ENCODE measurements at regions not wholly inside any gene's neighbourhood (a gene's known extent, or its start where the extent isn't known, plus 50 kb on each side); places are given as distances from the start of the nearest gene placed in this dataset.
"Not testable (repeated sequence)": the region's sequence is repeated elsewhere in the genome, so short reads cannot be mapped to it uniquely, and the experiment has no call there.

- no peak for DNase-seq (ENCODE audit: low read depth in 2 of 3, low spot score in 1 of 3)
These were observed 112.5 kb upstream of the OTOS start for GRCh38 chr2:240252872-240253511.

GRCh38 chr2:240253583-240254145 is 113.2 kb upstream of the OTOS start:
- DNase-seq (ENCODE audit: low read depth in 2 of 3, low spot score in 1 of 3): no peak

GRCh38 chr2:240254337-240255164 is 114.1 kb upstream of the OTOS start:
- DNase-seq (ENCODE audit: low read depth in 2 of 3, low spot score in 1 of 3): no peak

GRCh38 chr2:240255165-240255491 is 114.7 kb upstream of the OTOS start:
- no peak for DNase-seq (ENCODE audit: low read depth in 2 of 3, low spot score in 1 of 3)

- DNase-seq (ENCODE audit: low read depth in 2 of 3, low spot score in 1 of 3): no peak
These were observed 115.6 kb upstream of the OTOS start for GRCh38 chr2:240255811-240256703.

GRCh38 chr2:240256704-240257637 is 116.5 kb upstream of the OTOS start:
- DNase-seq (ENCODE audit: low read depth in 2 of 3, low spot score in 1 of 3): no peak

GRCh38 chr2:240257940-240258580 is 117.6 kb upstream of the OTOS start:
- no peak for DNase-seq (ENCODE audit: low read depth in 2 of 3, low spot score in 1 of 3)

GRCh38 chr2:240258685-240259084 is 118.2 kb upstream of the OTOS start:
- no peak for DNase-seq (ENCODE audit: low read depth in 2 of 3, low spot score in 1 of 3)

GRCh38 chr2:240259201-240259923 is 118.9 kb upstream of the OTOS start:
- no peak for DNase-seq (ENCODE audit: low read depth in 2 of 3, low spot score in 1 of 3)

GRCh38 chr2:240259924-240260529 is 119.6 kb upstream of the OTOS start:
- no peak for DNase-seq (ENCODE audit: low read depth in 2 of 3, low spot score in 1 of 3)

GRCh38 chr2:240260664-240261063 is 120.2 kb upstream of the OTOS start:
- DNase-seq (ENCODE audit: low read depth in 2 of 3, low spot score in 1 of 3): no peak

GRCh38 chr2:240262578-240262977 is 122.1 kb upstream of the OTOS start:
- DNase-seq (ENCODE audit: low read depth in 2 of 3, low spot score in 1 of 3): not testable (repeated sequence)

- no peak for DNase-seq (ENCODE audit: low read depth in 2 of 3, low spot score in 1 of 3)
These were observed 128.9 kb upstream of the OTOS start for GRCh38 chr2:240269380-240269779.

GRCh38 chr2:240269886-240270285 is 129.4 kb upstream of the OTOS start:
- DNase-seq (ENCODE audit: low read depth in 2 of 3, low spot score in 1 of 3): no peak

- DNase-seq (ENCODE audit: low read depth in 2 of 3, low spot score in 1 of 3): no peak
These were observed 131.4 kb upstream of the OTOS start for GRCh38 chr2:240271716-240272341.

GRCh38 chr2:240275386-240275785 is 134.9 kb upstream of the OTOS start:
- no peak for DNase-seq (ENCODE audit: low read depth in 2 of 3, low spot score in 1 of 3)

GRCh38 chr2:240277073-240277806 is 136.8 kb upstream of the OTOS start:
- DNase-seq (ENCODE audit: low read depth in 2 of 3, low spot score in 1 of 3): no peak
